Duodenal mucosa (tissue), 2 donors: ENCODE measurements at regions not wholly inside any gene's neighbourhood (a gene's known extent, or its start where the extent isn't known, plus 50 kb on each side); places are given as distances from the start of the nearest gene placed in this dataset.
"Not testable (repeated sequence)": the region's sequence is repeated elsewhere in the genome, so short reads cannot be mapped to it uniquely, and the experiment has no call there.

Experiments
- H3K27ac ChIP-seq: one replicate; pipeline ENCODE4 v1.7.0; 2013; ENCODE audit warnings: low read depth, low read length
- H3K27me3 ChIP-seq, 2 donors: one replicate each; pipeline ENCODE4 v1.7.0; 2013; ENCODE audit warnings: low read length in 2 of 2, control low read depth in 1 of 2; ENCODE audit not compliant: insufficient read depth in 2 of 2, control insufficient read depth in 1 of 2
- H3K36me3 ChIP-seq, 2 donors: one replicate each; pipeline ENCODE4 v1.7.0; 2013; ENCODE audit warnings: low read length in 2 of 2, control low read depth in 1 of 2; ENCODE audit not compliant: insufficient read depth in 2 of 2, control insufficient read depth in 1 of 2
- H3K4me1 ChIP-seq, 2 donors: one replicate each; pipeline ENCODE4 v1.7.0; 2013; ENCODE audit warnings: low read length in 2 of 2, control low read depth in 1 of 2; ENCODE audit not compliant: insufficient read depth in 2 of 2, control insufficient read depth in 1 of 2
- H3K4me3 ChIP-seq, 2 donors: one replicate each; pipeline ENCODE4 v1.7.0; 2013; ENCODE audit warnings: low read length in 2 of 2, low read depth in 1 of 2
- H3K9ac ChIP-seq, 2 donors: one replicate each; pipeline ENCODE4 v1.7.0; 2013; ENCODE audit warnings: low read length in 2 of 2, low read depth in 1 of 2
- H3K9me3 ChIP-seq, 2 donors: one replicate each; pipeline ENCODE4 v1.7.0; 2013; ENCODE audit warnings: low read length in 2 of 2, control low read depth in 1 of 2; ENCODE audit not compliant: control insufficient read depth in 1 of 2

DNA sequence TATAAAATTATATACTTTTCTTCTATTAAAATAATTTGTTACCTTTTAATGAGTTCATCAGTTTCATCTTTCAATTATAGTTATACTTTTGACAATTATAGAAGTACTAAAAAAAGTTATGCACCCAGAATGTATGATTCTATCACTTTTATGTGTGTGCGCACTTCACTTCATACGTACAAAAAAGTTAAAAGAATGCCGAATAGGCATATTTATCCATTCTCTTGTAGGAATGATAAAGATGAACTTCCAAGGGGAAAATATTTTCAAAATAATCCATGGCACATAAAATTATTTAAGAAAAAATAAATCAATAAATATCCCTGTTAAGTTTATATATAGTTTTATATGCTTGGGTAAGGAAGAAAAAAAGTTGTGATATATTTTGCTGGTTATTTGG lies 166.9 kb upstream of the PRSS1 start:
- no peaks in the 10 kb centered on the region for H3K27me3 ChIP-seq
- no peak overlapping the region for H3K27ac ChIP-seq
- no peak overlapping the region for H3K4me3 ChIP-seq
- no peaks in the 10 kb centered on the region for H3K4me1 ChIP-seq
- H3K36me3 ChIP-seq, result no peaks in the 10 kb centered on the region
- H3K9me3 ChIP-seq, result no peaks in the 10 kb centered on the region
- H3K9ac ChIP-seq, result no peak overlapping the region

DNA sequence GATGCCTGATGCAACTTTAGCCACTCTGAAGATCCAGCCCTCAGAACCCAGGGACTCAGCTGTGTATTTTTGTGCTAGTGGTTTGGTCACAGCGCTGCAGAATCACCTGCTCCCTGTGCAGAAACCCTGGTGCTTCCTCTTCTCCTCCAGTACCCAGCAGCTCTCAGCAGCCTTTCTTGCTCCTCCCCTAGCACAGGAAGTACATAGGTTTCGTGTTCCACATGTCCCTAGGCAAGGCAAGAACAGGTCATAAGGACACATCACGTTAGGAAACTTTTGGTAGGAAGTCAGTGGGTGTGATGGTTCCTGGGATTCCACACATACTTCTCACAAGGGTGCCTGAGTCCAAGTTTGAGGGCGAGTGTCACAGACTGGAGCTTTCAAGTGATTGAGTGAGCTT lies 167.9 kb upstream of the PRSS1 start:
- Histone ChIP-seq H3K27ac (no peak overlapping the region), H3K36me3 (no peaks in the 10 kb centered on the region), H3K4me1 (no peaks in the 10 kb centered on the region), H3K9ac (no peak overlapping the region), H3K9me3 (no peaks in the 10 kb centered on the region), H3K27me3 (no peaks in the 10 kb centered on the region), H3K4me3 (no peak overlapping the region)

DNA sequence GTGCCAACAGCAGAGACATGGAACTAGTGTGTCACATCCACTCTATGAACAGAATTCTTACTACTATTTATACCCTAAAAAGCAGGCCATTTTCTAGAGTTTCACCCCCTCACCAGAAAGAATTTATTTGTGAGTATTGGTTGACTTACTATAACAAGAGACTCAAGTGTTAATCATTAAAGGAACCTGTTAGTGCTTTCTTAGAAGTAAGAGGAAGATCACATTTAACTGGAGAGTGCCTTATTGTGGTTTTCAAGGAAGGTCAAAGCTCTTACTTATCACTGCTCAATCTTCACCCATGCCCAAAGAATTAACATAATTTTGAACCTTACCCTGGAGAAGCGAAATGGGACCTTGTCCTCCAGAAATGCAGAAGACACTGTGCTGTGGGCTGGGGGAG lies 169.3 kb upstream of the PRSS1 start:
- Histone ChIP-seq H3K4me1 (no peaks in the 10 kb centered on the region), H3K4me3 (no peak overlapping the region), H3K27ac (no peak overlapping the region), H3K27me3 (no peaks in the 10 kb centered on the region), H3K9ac (no peak overlapping the region), H3K36me3 (no peaks in the 10 kb centered on the region), H3K9me3 (no peaks in the 10 kb centered on the region)

DNA sequence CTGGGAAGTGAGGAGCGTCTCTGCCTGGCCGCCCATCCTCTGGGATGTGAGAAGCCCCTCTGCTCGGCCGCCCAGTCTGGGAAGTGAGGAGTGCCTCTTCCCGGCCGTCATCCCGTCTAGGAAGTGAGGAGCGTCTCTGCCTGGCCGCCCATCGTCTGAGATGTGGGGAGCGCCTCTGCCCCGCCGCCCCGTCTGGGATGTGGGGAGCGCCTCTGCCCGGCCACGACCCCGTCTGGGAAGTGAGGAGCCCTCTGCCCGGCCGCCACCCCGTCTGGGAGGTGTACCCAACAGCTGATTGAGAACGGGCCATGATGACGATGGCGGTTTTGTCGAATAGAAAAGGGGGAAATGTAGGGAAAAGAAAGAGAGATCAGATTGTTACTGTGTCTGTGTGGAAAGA lies 173.9 kb upstream of the PRSS1 start:
- H3K9me3 ChIP-seq, H3K27ac ChIP-seq, H3K4me1 ChIP-seq, H3K36me3 ChIP-seq, H3K9ac ChIP-seq, H3K4me3 ChIP-seq, H3K27me3 ChIP-seq: not testable (repeated sequence)

DNA sequence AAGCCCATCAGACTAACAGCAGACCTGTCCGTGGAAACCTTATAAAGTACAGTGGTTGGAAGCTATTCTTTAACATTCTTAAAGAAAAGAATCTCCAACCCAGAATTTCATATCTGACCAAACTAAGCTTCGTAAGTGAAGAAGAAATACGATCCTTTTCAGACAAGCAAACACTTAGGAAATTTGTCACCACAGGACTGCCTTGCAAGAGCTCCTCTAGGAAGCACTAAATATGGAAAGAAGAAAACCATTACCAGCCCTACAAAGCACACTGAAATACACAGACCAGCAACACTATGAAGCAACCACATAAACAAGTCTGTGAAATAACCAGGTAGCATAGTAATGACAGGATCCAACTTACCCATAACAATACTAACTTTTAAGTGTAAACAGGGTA lies 177.7 kb upstream of the PRSS1 start:
- Histone ChIP-seq H3K36me3 (no peaks in the 10 kb centered on the region), H3K9ac (no peak overlapping the region), H3K27me3 (no peaks in the 10 kb centered on the region), H3K27ac (no peak overlapping the region), H3K4me3 (no peak overlapping the region), H3K9me3 (no peaks in the 10 kb centered on the region), H3K4me1 (no peaks in the 10 kb centered on the region)

DNA sequence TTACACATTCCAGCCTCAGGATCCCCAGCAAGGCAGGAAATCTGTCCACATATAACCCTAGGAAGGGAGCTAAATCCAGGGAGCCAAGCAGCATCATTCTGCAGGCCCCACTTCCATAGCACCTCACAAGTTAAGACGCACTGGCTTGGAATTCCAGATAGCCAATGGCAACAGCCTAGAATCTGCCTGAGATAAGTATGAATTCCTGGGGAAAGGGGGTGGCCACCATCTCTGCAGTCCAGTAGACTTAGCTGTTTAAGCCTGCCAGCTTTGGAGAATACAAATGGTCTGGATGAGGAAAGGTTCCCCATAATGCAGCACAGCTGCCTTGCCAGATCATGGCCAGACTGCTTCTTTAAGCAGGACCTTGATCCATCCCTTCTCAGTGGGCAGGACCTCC lies 179.4 kb upstream of the PRSS1 start:
- Histone ChIP-seq H3K9me3 (no peaks in the 10 kb centered on the region), H3K36me3 (no peaks in the 10 kb centered on the region), H3K27me3 (no peaks in the 10 kb centered on the region), H3K4me1 (no peaks in the 10 kb centered on the region), H3K27ac (no peak overlapping the region), H3K4me3 (no peak overlapping the region), H3K9ac (no peak overlapping the region)

DNA sequence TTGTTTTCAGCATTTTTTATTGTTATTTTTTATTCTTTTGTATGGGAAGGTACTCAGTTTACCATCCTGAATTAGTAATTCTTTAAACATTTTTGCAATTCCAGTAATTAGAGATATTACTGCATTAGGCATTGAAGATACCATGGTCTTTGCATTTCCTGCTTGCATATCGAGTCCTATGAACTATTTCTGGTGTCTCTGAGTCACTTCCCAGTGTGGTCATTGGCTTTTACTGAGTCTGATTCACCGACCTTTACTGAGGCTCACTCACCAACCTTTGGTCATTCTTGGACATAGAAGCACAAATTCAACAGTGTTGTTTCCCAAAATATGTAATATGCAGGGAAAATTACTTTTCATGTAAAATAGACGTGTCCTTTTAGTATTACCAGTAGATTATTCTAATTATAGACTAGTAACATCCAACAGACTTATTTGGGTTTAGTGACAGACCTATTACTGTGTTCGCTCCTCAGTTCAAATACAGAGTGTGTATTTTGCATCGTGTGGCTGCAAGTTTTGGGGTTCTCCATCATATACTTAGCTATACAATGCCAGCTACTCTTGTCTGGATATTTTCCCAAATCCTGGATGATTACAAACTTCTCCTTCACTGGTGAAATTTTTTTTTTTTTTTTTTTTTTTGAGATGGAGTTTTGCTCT lies 180.7 kb upstream of the PRSS1 start:
- no peaks in the 10 kb centered on the region for H3K4me1 ChIP-seq
- no peaks in the 10 kb centered on the region for H3K9me3 ChIP-seq
- no peaks in the 10 kb centered on the region for H3K27me3 ChIP-seq
- H3K4me3 ChIP-seq, result no peak overlapping the region
- H3K36me3 ChIP-seq, result no peaks in the 10 kb centered on the region
- H3K27ac ChIP-seq, result no peak overlapping the region
- H3K9ac ChIP-seq, result no peak overlapping the region

DNA sequence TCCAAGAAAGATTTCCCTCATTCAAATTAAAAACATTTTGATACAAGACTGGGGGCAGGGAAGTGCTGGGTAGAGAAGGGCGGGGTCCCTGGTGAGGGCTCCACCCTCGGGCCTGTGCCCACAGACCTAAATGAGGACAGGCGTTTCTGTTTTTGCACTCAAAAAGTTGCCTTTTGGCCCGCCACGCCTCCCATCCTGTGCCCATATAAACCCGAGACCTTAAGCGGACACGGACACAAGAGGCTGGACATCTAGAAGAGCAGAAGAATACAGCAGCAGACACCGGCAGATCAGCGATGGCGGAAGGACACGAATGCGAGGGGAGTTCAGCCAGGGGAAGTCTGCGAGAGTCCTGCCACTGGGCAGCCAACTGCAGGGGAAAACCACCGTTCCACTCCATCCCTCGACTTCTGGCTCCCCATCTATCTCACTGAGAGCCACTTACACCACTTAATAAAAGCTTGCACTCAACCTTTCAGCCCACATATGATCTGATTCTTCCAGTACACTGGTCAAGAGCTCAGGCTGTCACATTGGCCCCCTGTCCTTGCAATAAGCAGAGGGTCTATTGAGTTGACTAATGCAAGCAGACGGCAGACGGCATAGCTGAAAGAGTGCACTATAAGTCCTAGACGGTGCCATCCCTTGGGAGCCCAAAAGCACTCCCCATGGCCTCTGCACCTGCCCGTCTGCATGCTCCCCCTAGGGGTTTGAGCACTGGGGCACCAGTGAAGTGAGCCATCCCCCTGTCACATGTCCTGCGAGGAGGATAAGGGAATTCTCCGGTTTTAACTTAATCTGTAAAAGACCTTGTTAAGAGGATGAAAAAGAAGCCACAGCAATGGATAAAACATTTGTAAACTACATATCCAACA lies 181.8 kb upstream of the PRSS1 start:
- H3K27me3 ChIP-seq, result no peaks in the 10 kb centered on the region
- H3K36me3 ChIP-seq, result no peaks in the 10 kb centered on the region
- H3K4me1 ChIP-seq, result no peaks in the 10 kb centered on the region
- H3K27ac ChIP-seq, result no peak overlapping the region
- no peaks in the 10 kb centered on the region for H3K9me3 ChIP-seq
- no peak overlapping the region for H3K9ac ChIP-seq
- H3K4me3 ChIP-seq, result no peak overlapping the region

DNA sequence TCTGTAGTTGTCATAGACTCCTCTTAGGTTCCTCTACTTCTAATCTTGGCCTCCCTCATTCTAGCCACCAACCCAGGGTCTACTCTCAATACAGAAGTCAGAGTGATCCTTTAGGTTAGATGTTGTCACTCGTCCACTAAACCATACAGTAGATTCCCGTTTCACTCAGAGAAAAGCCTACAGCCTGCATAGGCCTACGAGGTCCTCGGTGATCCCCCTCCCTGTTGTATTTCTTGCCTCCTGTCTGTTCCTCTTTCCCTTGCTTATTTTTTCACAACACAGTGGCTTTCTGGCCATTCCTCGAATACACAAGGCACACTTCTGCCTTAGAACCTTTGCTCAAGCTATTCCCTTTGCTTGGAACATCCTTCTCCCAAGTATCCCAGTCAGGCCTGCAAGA lies 183.0 kb upstream of the PRSS1 start:
- H3K4me1 ChIP-seq, result no peaks in the 10 kb centered on the region
- no peaks in the 10 kb centered on the region for H3K36me3 ChIP-seq
- no peak overlapping the region for H3K9ac ChIP-seq
- H3K27me3 ChIP-seq, result no peaks in the 10 kb centered on the region
- no peak overlapping the region for H3K27ac ChIP-seq
- H3K9me3 ChIP-seq, result no peaks in the 10 kb centered on the region
- no peak overlapping the region for H3K4me3 ChIP-seq

DNA sequence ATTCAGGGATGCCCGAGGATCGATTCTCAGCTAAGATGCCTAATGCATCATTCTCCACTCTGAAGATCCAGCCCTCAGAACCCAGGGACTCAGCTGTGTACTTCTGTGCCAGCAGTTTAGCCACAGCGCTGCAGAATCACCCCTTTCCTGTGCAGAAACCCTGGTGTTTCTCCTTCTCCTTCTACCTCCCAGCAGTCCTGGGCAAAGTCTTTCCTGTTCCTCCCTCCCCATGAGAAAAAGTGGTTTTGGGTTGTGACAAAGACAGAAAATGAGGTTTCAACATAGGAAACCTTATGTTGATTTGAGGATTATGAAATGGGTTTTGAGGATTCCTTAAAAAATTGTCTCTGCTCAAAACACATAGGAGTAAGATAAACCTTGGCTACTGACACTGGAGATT lies 185.1 kb upstream of the PRSS1 start:
- H3K9ac ChIP-seq, H3K27me3 ChIP-seq, H3K4me3 ChIP-seq, H3K27ac ChIP-seq, H3K4me1 ChIP-seq, H3K9me3 ChIP-seq, H3K36me3 ChIP-seq: not testable (repeated sequence)
